Mucosa of stomach (tissue), 1 donor: ENCODE measurements at regions not wholly inside any gene's neighbourhood (a gene's known extent, or its start where the extent isn't known, plus 50 kb on each side); places are given as distances from the start of the nearest gene placed in this dataset.

Source experiments
- H3K27me3 ChIP-seq: one replicate; pipeline ENCODE4 v1.7.0; 2013; ENCODE audit warnings: mild to moderate bottlenecking, low read length; ENCODE audit not compliant: control insufficient read depth, insufficient read depth
- H3K36me3 ChIP-seq: one replicate; pipeline ENCODE4 v1.7.0; 2013; ENCODE audit warnings: low read length; ENCODE audit not compliant: control insufficient read depth, insufficient read depth
- H3K4me1 ChIP-seq: one replicate; pipeline ENCODE4 v1.7.0; 2013; ENCODE audit warnings: mild to moderate bottlenecking, low read length; ENCODE audit not compliant: control insufficient read depth, insufficient read depth
- H3K4me3 ChIP-seq: one replicate; pipeline ENCODE4 v1.7.0; 2013; ENCODE audit warnings: low read length
- H3K9ac ChIP-seq: one replicate; pipeline ENCODE4 v1.7.0; 2013; ENCODE audit warnings: mild to moderate bottlenecking, low read length, moderate library complexity
- H3K9me3 ChIP-seq: one replicate; pipeline ENCODE4 v1.7.0; 2013; ENCODE audit warnings: mild to moderate bottlenecking, low read length, moderate library complexity; ENCODE audit not compliant: control insufficient read depth
- donor health status: Pancreatic carcinoma.

DNA sequence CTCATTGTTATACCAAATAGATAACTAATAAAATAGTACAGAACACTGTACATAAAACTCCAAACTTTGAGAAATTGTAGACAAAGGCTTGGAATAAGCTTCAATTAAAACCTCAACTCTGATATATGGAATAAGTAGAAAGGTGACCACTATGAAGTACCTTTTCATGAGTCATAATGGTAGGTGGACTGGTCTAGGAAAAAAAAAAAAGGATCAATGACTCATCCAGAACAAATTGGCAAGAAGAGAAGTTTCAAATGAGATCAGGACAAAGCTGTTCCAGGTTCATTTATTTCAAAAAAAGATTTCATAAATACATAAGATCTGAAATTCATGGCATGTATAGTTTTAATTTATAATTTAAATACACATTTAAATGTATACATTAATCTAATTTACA is 769.7 kb downstream of the SUCLG1 start:
- H3K4me1 ChIP-seq, result no peaks in the 10 kb centered on the region

DNA sequence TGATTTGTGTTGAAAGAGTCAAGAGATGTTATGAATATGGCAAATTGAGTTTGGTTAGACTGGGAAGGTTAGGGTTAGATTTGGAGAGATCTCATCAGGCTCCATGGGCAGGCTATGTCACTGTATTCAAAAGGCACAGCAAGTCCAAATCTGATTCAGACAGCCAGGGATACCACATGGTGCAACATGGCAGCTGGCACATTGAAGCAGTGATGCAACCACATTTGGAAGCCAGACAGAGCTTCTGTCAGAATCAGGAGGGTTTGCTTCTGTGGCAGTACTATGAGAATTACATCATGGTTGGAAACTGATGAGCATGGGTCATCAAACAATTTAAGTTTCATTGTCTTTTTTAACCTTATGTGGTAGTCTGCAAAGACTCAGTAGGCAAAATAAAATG is 772.2 kb downstream of the SUCLG1 start:
- Histone ChIP-seq H3K9ac (no peak overlapping the region), H3K27me3 (no peaks in the 10 kb centered on the region), H3K9me3 (no peaks in the 10 kb centered on the region), H3K36me3 (no peaks in the 10 kb centered on the region), H3K4me1 (no peaks in the 10 kb centered on the region), H3K4me3 (no peak overlapping the region)

More for the DNA sequence above, 769.7 kb downstream of the SUCLG1 start:
- H3K4me3 ChIP-seq, result no peak overlapping the region
- H3K9ac ChIP-seq, result no peak overlapping the region
- H3K27me3 ChIP-seq, result no peaks in the 10 kb centered on the region
- H3K9me3 ChIP-seq, result no peaks in the 10 kb centered on the region
- H3K36me3 ChIP-seq, result no peaks in the 10 kb centered on the region

- no peaks in the 10 kb centered on the region for H3K4me1 ChIP-seq
- no peak overlapping the region for H3K9ac ChIP-seq
- H3K9me3 ChIP-seq, result no peaks in the 10 kb centered on the region
- no peaks in the 10 kb centered on the region for H3K36me3 ChIP-seq
- no peak overlapping the region for H3K4me3 ChIP-seq
- no peaks in the 10 kb centered on the region for H3K27me3 ChIP-seq
Measured at GRCh38 chr2:83674050-83674449, 785.0 kb downstream of the SUCLG1 start.

DNA sequence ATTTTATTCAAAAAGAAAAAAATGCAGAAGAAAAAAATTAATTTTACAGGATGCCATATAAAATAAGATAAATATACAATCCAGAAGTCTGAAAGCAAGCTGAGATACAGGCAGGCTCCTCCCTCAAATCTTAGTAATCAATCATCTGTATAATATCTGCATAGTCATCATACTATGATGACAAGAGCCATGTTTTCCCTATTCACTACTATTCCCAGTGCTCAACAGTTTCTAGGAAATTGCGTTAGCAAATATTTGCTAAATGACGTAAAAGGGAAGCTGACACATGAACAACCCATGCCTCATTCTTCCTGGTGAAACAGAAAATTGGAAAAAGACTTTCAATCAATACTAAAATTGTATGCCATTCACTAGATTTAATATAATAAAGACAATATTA is 793.2 kb downstream of the SUCLG1 start:
- no peaks in the 10 kb centered on the region for H3K4me1 ChIP-seq
- no peaks in the 10 kb centered on the region for H3K27me3 ChIP-seq
- no peak overlapping the region for H3K4me3 ChIP-seq
- no peaks in the 10 kb centered on the region for H3K9me3 ChIP-seq
- no peaks in the 10 kb centered on the region for H3K36me3 ChIP-seq
- H3K9ac ChIP-seq, result no peak overlapping the region

GRCh38 chr2:83665154-83665553 is 793.9 kb downstream of the SUCLG1 start:
- H3K9ac ChIP-seq, result no peak overlapping the region
- H3K36me3 ChIP-seq, result no peaks in the 10 kb centered on the region
- H3K27me3 ChIP-seq, result no peaks in the 10 kb centered on the region
- H3K4me1 ChIP-seq, result no peaks in the 10 kb centered on the region
- H3K9me3 ChIP-seq, result no peaks in the 10 kb centered on the region
- H3K4me3 ChIP-seq, result no peak overlapping the region

GRCh38 chr2:83661711-83662110 is 797.4 kb downstream of the SUCLG1 start:
- Histone ChIP-seq H3K36me3 (no peaks in the 10 kb centered on the region), H3K27me3 (no peaks in the 10 kb centered on the region), H3K4me1 (no peaks in the 10 kb centered on the region), H3K9me3 (no peaks in the 10 kb centered on the region), H3K4me3 (no peak overlapping the region), H3K9ac (no peak overlapping the region)

DNA sequence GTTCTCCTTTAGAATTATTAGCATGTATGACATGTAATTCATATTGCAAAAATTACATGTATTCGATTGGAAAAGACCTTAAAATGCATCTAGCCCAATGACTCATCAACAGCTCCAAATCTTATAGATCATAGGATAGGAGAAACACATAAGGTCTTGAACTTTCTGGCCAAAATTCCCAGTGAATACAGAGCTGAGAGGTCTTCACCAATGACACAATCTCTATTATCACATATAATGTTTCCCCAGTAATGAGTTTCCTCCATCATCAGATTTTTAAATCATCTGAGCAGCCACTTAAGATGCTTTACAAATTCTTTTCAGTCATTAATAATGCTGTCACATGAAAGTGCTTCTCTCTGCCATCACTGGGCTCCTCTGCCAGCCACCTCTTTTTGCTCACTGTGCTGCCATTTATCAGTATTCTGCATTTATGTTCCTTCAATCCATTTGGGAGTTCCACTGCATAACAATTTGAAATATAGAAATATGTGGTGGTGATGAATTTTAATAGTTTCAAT is 804.9 kb downstream of the SUCLG1 start:
- Histone ChIP-seq H3K4me1 (no peaks in the 10 kb centered on the region), H3K36me3 (no peaks in the 10 kb centered on the region), H3K9me3 (no peaks in the 10 kb centered on the region), H3K4me3 (no peak overlapping the region), H3K9ac (no peak overlapping the region), H3K27me3 (no peaks in the 10 kb centered on the region)

DNA sequence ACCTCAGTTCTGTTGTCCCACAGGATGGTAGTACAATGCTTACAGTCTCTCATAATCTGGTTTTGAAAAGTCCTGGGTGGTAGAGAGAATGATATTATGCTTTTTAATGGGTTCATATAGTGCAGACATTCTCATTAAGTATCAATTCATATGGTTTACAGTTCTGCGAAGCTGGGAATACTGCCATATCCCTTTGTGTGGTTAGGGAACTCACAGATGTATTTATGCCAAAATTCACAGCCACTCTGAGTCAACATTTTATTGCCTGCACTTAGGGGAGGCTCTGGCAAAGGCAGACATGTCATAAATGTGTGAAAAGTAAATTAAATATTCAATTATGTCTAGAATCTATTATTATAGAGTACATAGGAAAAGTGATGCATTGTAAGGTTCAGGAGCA is 808.2 kb downstream of the SUCLG1 start:
- H3K4me1 ChIP-seq, result no peaks in the 10 kb centered on the region
- H3K9ac ChIP-seq, result no peak overlapping the region
- H3K4me3 ChIP-seq, result no peak overlapping the region

GRCh38 chr2:83650161-83650560 is 808.9 kb downstream of the SUCLG1 start:
- no peak overlapping the region for H3K4me3 ChIP-seq
- no peaks in the 10 kb centered on the region for H3K36me3 ChIP-seq
- no peaks in the 10 kb centered on the region for H3K27me3 ChIP-seq
- no peaks in the 10 kb centered on the region for H3K4me1 ChIP-seq
- H3K9ac ChIP-seq, result no peak overlapping the region
- no peaks in the 10 kb centered on the region for H3K9me3 ChIP-seq

More for the DNA sequence above, 808.2 kb downstream of the SUCLG1 start:
- Histone ChIP-seq H3K27me3 (no peaks in the 10 kb centered on the region), H3K36me3 (no peaks in the 10 kb centered on the region), H3K9me3 (no peaks in the 10 kb centered on the region)

- H3K4me3 ChIP-seq, result no peak overlapping the region
- no peaks in the 10 kb centered on the region for H3K9me3 ChIP-seq
Measured at GRCh38 chr2:83640506-83640905, 818.6 kb downstream of the SUCLG1 start.

GRCh38 chr2:83633423-83633822 is 825.7 kb downstream of the SUCLG1 start:
- H3K27me3 ChIP-seq, result no peaks in the 10 kb centered on the region
- no peaks in the 10 kb centered on the region for H3K36me3 ChIP-seq

More at GRCh38 chr2:83640506-83640905, 818.6 kb downstream of the SUCLG1 start:
- no peaks in the 10 kb centered on the region for H3K36me3 ChIP-seq
- no peak overlapping the region for H3K9ac ChIP-seq
- no peaks in the 10 kb centered on the region for H3K4me1 ChIP-seq
- no peaks in the 10 kb centered on the region for H3K27me3 ChIP-seq

DNA sequence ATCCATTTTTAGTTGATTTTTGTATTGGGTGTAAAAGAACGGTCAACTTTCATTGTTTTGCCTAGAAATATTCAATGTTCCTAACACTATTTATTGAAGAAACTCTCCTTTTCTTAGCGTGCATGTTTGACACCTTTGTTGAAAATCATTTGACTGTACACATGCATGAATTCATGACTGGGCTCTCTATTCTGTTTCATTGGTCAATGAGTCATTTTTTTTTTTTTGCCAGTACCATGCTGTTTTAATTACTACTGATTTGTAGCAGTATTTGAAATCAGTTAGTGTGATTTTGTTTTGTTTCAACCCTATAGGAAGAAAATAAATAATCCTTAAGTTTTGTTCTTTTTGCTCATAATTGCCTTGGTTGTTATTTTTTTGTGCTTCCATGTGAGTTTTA is 828.7 kb downstream of the SUCLG1 start:
- H3K27me3 ChIP-seq, result no peaks in the 10 kb centered on the region
- H3K4me3 ChIP-seq, result no peak overlapping the region
- no peaks in the 10 kb centered on the region for H3K36me3 ChIP-seq
- H3K9me3 ChIP-seq, result no peaks in the 10 kb centered on the region
- H3K9ac ChIP-seq, result no peak overlapping the region
- no peaks in the 10 kb centered on the region for H3K4me1 ChIP-seq

More at GRCh38 chr2:83633423-83633822, 825.7 kb downstream of the SUCLG1 start:
- no peak overlapping the region for H3K4me3 ChIP-seq
- H3K9me3 ChIP-seq, result no peaks in the 10 kb centered on the region
- H3K9ac ChIP-seq, result no peak overlapping the region
- H3K4me1 ChIP-seq, result no peaks in the 10 kb centered on the region

DNA sequence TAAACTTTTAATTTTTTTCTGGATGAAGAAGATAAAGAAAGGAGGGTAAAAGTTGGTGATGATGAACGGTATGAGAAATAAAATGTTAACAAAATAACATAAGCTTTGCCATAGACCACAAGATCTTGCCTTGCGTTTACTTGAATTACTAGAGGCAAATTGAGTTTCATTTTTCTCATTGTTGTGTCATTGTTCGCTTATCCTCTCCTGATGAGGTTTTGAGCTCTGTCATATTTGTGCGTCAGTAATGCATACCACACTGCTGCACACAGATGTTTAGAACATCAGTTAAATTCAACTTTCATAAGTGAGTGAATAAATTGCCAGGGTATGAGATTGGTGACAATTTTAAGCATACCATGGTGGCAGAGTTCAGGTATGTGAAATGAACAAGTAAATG is 843.6 kb downstream of the SUCLG1 start:
- H3K9ac ChIP-seq, result no peak overlapping the region
- H3K4me3 ChIP-seq, result no peak overlapping the region
- H3K4me1 ChIP-seq, result no peaks in the 10 kb centered on the region
- H3K27me3 ChIP-seq, result no peaks in the 10 kb centered on the region
- H3K36me3 ChIP-seq, result no peaks in the 10 kb centered on the region
- no peaks in the 10 kb centered on the region for H3K9me3 ChIP-seq
